ENCODE measurements at regions not wholly inside any gene's neighbourhood (a gene's known extent, or its start where the extent isn't known, plus 50 kb on each side); places are given as distances from the start of the nearest gene placed in this dataset.
"Not testable (repeated sequence)": the region's sequence is repeated elsewhere in the genome, so short reads cannot be mapped to it uniquely, and the experiment has no call there.

DNA sequence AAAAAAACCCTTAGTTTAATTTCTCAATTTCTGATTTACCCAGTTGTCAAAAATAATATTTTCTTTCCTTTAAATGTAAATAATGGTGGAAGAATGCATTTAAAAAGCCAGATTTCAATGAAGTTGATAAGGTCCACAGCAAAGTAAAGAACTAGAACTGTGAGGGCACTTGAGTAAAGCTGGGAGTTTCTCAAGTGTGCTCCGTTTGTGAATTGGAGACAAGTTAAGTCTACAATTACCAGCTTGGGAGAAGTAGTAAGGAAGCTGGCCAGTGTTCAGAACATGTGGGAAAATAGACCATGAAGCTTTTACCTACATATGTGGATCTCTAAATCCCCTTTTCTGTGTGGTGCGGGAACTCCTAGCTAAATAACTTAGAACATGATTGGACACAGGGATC, 239.4 kb downstream of the OXSM start:
- Mint-ChIP-seq H3K9me3 (no peaks in the 10 kb centered on the region), H3K27me3 (no peaks in the 10 kb centered on the region)
- TF ChIP-seq, protein P1, sequence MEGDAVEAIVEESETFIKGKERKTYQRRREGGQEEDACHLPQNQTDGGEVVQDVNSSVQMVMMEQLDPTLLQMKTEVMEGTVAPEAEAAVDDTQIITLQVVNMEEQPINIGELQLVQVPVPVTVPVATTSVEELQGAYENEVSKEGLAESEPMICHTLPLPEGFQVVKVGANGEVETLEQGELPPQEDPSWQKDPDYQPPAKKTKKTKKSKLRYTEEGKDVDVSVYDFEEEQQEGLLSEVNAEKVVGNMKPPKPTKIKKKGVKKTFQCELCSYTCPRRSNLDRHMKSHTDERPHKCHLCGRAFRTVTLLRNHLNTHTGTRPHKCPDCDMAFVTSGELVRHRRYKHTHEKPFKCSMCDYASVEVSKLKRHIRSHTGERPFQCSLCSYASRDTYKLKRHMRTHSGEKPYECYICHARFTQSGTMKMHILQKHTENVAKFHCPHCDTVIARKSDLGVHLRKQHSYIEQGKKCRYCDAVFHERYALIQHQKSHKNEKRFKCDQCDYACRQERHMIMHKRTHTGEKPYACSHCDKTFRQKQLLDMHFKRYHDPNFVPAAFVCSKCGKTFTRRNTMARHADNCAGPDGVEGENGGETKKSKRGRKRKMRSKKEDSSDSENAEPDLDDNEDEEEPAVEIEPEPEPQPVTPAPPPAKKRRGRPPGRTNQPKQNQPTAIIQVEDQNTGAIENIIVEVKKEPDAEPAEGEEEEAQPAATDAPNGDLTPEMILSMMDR (conservative IDR thresholded peaks at IDR 0.05): no peak

DNA sequence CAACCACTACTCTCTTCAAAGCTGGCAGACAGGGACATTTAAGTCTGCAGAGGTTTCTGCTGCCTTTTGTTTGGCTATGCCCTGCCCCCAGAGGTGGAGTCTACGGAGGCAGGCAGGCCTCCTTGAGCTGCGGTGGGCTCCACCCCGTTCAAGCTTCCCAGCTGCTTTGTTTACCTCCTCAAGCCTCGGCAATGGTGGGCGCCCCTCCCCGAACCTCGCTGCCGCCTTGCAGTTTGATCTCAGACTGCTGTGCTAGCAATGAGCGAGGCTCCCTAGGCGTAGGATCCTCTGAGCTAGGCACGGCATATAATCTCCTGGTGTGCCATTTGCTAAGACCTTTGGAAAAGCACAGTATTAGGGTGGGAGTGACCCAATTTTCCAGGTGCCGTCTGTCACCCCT, 252.2 kb downstream of the OXSM start:
- not testable (repeated sequence) for H3K9me3 Mint-ChIP-seq; H3K27ac Mint-ChIP-seq; H3K4me3 Mint-ChIP-seq; H3K4me1 Mint-ChIP-seq (ENCODE audit: unreplicated experiment); H3K27me3 Mint-ChIP-seq; DNase-seq (ENCODE audit: extremely low spot score, unreplicated experiment); H3K36me3 Mint-ChIP-seq

More for the DNA sequence above, 239.4 kb downstream of the OXSM start:
- no peak for DNase-seq (ENCODE audit: extremely low spot score, unreplicated experiment)
- Mint-ChIP-seq H3K27ac (no peak overlapping the region), H3K4me3 (no peak overlapping the region), H3K36me3 (no peaks in the 10 kb centered on the region), H3K4me1 (ENCODE audit: unreplicated experiment) (no peaks in the 10 kb centered on the region)

DNA sequence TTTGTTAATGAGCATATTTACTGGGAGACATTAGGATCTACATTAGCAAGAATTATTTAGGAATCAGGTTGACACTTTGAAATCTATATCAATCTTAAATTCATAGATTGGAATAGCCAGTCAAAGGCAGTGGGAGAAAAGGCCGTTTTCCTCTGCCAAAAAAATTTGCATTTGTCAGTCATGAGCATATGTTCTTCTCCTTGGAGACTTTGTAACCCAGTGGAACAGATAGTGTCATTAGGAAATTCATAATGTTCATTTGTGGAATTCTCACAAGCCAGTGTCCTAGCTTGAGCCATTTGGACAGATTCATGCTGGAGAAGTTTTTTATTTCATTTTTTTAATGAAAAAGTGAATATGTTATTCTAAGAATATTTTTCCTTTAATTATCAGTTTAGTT, 260.1 kb downstream of the OXSM start:
- H3K27me3 Mint-ChIP-seq: no peaks in the 10 kb centered on the region
- H3K4me3 Mint-ChIP-seq: no peak overlapping the region
- H3K27ac Mint-ChIP-seq: no peak overlapping the region
- no peaks in the 10 kb centered on the region for H3K36me3 Mint-ChIP-seq
- H3K9me3 Mint-ChIP-seq: peaks cover 4% of the 10 kb centered on the region
- no peak for DNase-seq (ENCODE audit: extremely low spot score, unreplicated experiment)
- H3K4me1 Mint-ChIP-seq (ENCODE audit: unreplicated experiment): no peaks in the 10 kb centered on the region
- TF ChIP-seq, protein P1 (conservative IDR thresholded peaks at IDR 0.05): no peak

DNA sequence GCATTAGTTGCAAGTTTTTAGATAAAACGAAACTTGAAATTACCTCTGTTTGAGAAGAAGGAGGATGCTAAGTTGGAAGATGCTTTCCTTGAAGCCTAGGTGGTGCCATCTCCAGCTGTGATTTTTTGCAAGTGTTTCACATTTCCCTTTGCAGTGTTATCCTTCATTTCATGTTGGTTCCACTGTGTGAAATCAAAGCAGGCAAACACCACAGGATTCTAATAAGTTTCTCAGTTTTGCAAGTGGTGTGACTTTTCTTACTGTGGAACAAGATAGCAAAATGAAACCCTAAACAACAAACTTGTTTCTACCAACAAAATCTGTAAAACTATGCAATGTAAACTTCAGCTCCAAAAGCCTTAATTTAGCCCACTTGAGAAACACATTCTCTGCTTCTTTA, 260.9 kb downstream of the OXSM start:
- TF ChIP-seq, protein P1 (conservative IDR thresholded peaks at IDR 0.05): no peak
- H3K27ac Mint-ChIP-seq: no peak overlapping the region
- H3K27me3 Mint-ChIP-seq: no peaks in the 10 kb centered on the region
- no peak overlapping the region for H3K4me3 Mint-ChIP-seq
- no peaks in the 10 kb centered on the region for H3K4me1 Mint-ChIP-seq (ENCODE audit: unreplicated experiment)
- DNase-seq (ENCODE audit: extremely low spot score, unreplicated experiment): no peak
- H3K9me3 Mint-ChIP-seq: peaks cover 4% of the 10 kb centered on the region
- H3K36me3 Mint-ChIP-seq: no peaks in the 10 kb centered on the region

DNA sequence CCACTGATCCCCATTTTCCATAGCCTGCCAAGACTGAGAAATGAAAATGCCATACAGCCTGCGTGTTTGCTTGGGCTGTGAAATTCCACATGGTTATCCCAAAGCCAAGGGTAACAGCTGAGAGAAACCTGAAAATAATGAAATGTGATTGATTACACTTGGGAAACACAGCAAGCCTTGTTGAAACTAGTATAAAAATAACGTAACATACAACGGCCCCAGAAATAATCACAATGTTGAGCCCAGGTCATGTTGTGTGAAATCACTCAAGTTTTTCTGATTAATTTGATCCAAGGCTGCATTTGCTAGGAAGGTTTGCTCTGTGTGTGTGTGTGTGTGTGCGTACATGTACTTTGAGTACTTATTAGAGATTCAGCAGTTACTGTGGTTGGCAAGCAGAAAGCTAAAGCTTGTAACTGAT, 269.0 kb downstream of the OXSM start:
- Mint-ChIP-seq H3K4me3 (no peak overlapping the region), H3K27me3 (no peaks in the 10 kb centered on the region), H3K36me3 (no peaks in the 10 kb centered on the region), H3K27ac (peak overlapping the region; percentile 20), H3K4me1 (ENCODE audit: unreplicated experiment) (peaks cover 22% of the 10 kb centered on the region), H3K9me3 (peaks cover 4% of the 10 kb centered on the region)
- TF ChIP-seq, protein P1 (conservative IDR thresholded peaks at IDR 0.05): no peak
- DNase-seq (ENCODE audit: extremely low spot score, unreplicated experiment): no peak

DNA sequence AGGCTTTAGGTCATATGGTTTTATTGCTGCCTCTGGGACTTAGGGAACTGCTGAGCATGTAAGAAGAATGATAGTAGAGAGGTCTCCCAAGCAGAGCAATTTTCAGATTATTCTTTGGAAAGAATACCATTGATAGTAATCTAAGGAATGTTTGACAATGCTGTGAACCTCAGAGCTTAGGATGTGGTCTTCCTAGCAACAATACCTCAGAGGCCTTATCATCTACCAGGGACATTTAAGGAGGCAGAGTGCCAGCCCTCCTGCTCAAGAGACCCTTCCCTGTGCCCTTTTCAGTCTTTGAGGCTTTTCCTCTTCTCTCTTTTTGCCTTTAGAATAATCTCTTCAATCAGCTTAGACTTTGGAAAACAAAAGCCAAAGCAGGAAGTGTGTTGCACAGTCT, 272.1 kb downstream of the OXSM start:
- no peaks in the 10 kb centered on the region for H3K27me3 Mint-ChIP-seq
- H3K4me3 Mint-ChIP-seq: no peak overlapping the region
- TF ChIP-seq, protein P1 (conservative IDR thresholded peaks at IDR 0.05): no peak
- no peaks in the 10 kb centered on the region for H3K36me3 Mint-ChIP-seq
- H3K27ac Mint-ChIP-seq: no peak overlapping the region
- H3K4me1 Mint-ChIP-seq (ENCODE audit: unreplicated experiment): peaks cover 22% of the 10 kb centered on the region
- H3K9me3 Mint-ChIP-seq: no peaks in the 10 kb centered on the region
- DNase-seq (ENCODE audit: extremely low spot score, unreplicated experiment): no peak

All from type B pancreatic cell (in vitro differentiated cells).